GM12878 (cell line): ENCODE measurements at regions not wholly inside any gene's neighbourhood (a gene's known extent, or its start where the extent isn't known, plus 50 kb on each side); places are given as distances from the start of the nearest gene placed in this dataset.

Experiments used
- ATAC-seq: fragments of 200-7000 bp; cut with Tn5 transposase; 3 replicates; pipeline ENCODE4 v1.9.1; 2020; ENCODE audit warnings: mild to moderate bottlenecking, moderate library complexity
- BruUV-seq: library from RNA; stranded (reverse); fragments of 400-500 nt; replicated peaks from 2 replicates; lab custom pipeline; 2021; lab: Mats Ljungman, UMichigan
- CTCF ChIA-PET: fragments of 300-600 bp; sonication (Branson Sonifier 250); formaldehyde crosslinking; extraction: SDS; loops from one replicate; lab custom pipeline; 2021; ENCODE audit warnings: inconsistent platforms; lab: Yijun Ruan, JAX
- POLR2A ChIA-PET: fragments of 350-600 bp; formaldehyde crosslinking; extraction: SDS; loops from one replicate; lab custom pipeline; 2021; ENCODE audit warnings: inconsistent platforms; lab: Charles Lee
- RAD21 ChIA-PET: fragments of 300-600 bp; sonication (Branson Sonifier 250); formaldehyde crosslinking; loops from one replicate; lab custom pipeline; 2023; ENCODE audit warnings: antibody characterized with exemption; ENCODE audit not compliant: unreplicated experiment; lab: Charles Lee
- SMC1A ChIA-PET: fragments of 300-600 bp; sonication (Branson Sonifier 250); formaldehyde crosslinking; loops from one replicate; lab custom pipeline; 2023; ENCODE audit not compliant: unreplicated experiment, uncharacterized antibody; lab: Charles Lee
- DNase-seq: peaks from one replicate; pipeline ENCODE4 v3.0.0-alpha.2; 2011; ENCODE audit warnings: low read depth, low spot score
- FAIRE-seq: peaks from 3 replicates; lab custom pipeline; 2011; peaks lifted over from hg19 to GRCh38; lab: Jason Lieb, UNC
- H2AFZ ChIP-seq: 2 replicates; pipeline ENCODE4 v1.6.0; 2011; ENCODE audit warnings: low read depth, low read length, control low read depth; ENCODE audit not compliant: control insufficient read depth
- H3K27ac ChIP-seq: 2 replicates; pipeline ENCODE4 v1.5.1; 2011; ENCODE audit warnings: control low read depth; ENCODE audit not compliant: control insufficient read depth, insufficient read depth
- H3K27me3 ChIP-seq, 2 experiments: replicated peaks in 1 of 2; 2 replicates each; pipeline versions ENCODE4 v1.6.0 to v1.6.1; 2011; ENCODE audit warnings: low read length in 1 of 2; ENCODE audit not compliant: control insufficient read depth in 2 of 2, insufficient read depth in 2 of 2
- H3K36me3 ChIP-seq, 2 experiments: 2 replicates each; pipeline ENCODE4 v1.5.1; 2011; ENCODE audit warnings: low read length in 1 of 2; ENCODE audit not compliant: control insufficient read depth in 2 of 2, insufficient read depth in 2 of 2
- H3K4me1 ChIP-seq: 2 replicates; pipeline ENCODE4 v1.6.1; 2011; ENCODE audit warnings: mild to moderate bottlenecking, low read length, moderate library complexity, mixed read lengths; ENCODE audit not compliant: control insufficient read depth, insufficient read depth
- H3K4me2 ChIP-seq: 2 replicates; pipeline ENCODE4 v1.6.0; 2011; ENCODE audit warnings: control low read depth; ENCODE audit not compliant: control insufficient read depth, insufficient read depth
- H3K4me3 ChIP-seq: fragments of 200-600 bp; sonication (generic); 2 replicates; pipeline ENCODE4 v1.5.1; 2016
- H3K79me2 ChIP-seq: 2 replicates; pipeline ENCODE4 v1.6.0; 2011; ENCODE audit warnings: low read length; ENCODE audit not compliant: control insufficient read depth, insufficient read depth
- H3K9ac ChIP-seq: 2 replicates; pipeline ENCODE4 v1.8.0; 2011; ENCODE audit warnings: low read length, control low read depth, mixed read lengths; ENCODE audit not compliant: control insufficient read depth, insufficient read depth
- H3K9me3 ChIP-seq: replicated peaks from 3 replicates; pipeline ENCODE4 v1.5.1; 2011; ENCODE audit warnings: mild to moderate bottlenecking, low read length; ENCODE audit not compliant: control insufficient read depth, insufficient read depth
- H4K20me1 ChIP-seq: 2 replicates; pipeline ENCODE4 v1.6.0; 2011; ENCODE audit not compliant: control insufficient read depth, insufficient read depth
- HDAC2 ChIP-seq: fragments of 200-600 bp; sonication (generic); IDR thresholded peaks from 2 replicates; pipeline ENCODE4 v1.6.1; 2017
- HDGF ChIP-seq: fragments of 450-650 bp; IDR thresholded peaks from 2 replicates; pipeline ENCODE4 v1.6.1; 2016; ENCODE audit warnings: antibody characterized with exemption
- KAT2A ChIP-seq: conservative IDR thresholded peaks from 2 replicates; pipeline ENCODE4 v1.6.1; 2011; ENCODE audit warnings: low read depth, low read length; ENCODE audit not compliant: control insufficient read depth
- SKIL ChIP-seq: fragments of 450-650 bp; IDR thresholded peaks from 2 replicates; pipeline ENCODE4 v1.6.1; 2017; ENCODE audit warnings: mild to moderate bottlenecking, low read depth, inconsistent platforms; ENCODE audit not compliant: poor library complexity, severe bottlenecking
- SREBF1 ChIP-seq: IDR thresholded peaks from 2 replicates; pipeline ENCODE4 v1.6.1; 2012; ENCODE audit warnings: mild to moderate bottlenecking, low read length
- STAT3 ChIP-seq: IDR thresholded peaks from 2 replicates; pipeline ENCODE4 v1.6.1; 2011; ENCODE audit warnings: low read depth, low read length, improper control_type of control experiment
- ZNF384 ChIP-seq: IDR thresholded peaks from 2 replicates; pipeline ENCODE4 v1.6.1; 2012; ENCODE audit warnings: low read depth, mild to moderate bottlenecking, low read length, improper control_type of control experiment, borderline replicate concordance
- WGBS: methylation state at CpG from one replicate; pipeline ENCODE4 v1.1.6; 2016; ENCODE audit warnings: low lambda C conversion rate; ENCODE audit not compliant: insufficient replicate concordance, insufficient coverage; ENCODE audit errors: missing lambda C conversion rate; 5-methylcytosine and 5-hydroxymethylcytosine counted together
- in situ Hi-C: fragments of 300-500 bp; cut with MboI; formaldehyde crosslinking; loops from 9 replicates; pipeline ENCODE4 v1.14.3; 2018; ENCODE audit warnings: mixed read lengths
- intact Hi-C: fragments of 100-400 bp; cut with micrococcal nuclease; formaldehyde crosslinking; loops from one replicate; pipeline ENCODE4 v1.14.2; 2022; ENCODE audit not compliant: unreplicated experiment
- TF ChIP-seq, protein P1 (sequence below): fragments of 450-650 bp; IDR thresholded peaks from 2 replicates; pipeline ENCODE4 v1.6.1; 2018; ENCODE audit warnings: borderline replicate concordance, mild to moderate bottlenecking; ENCODE audit not compliant: partially characterized antibody

GRCh38 chr21:35201288-35201687, 152.2 kb upstream of the RUNX1 start:
- FAIRE-seq (no peak), DNase-seq (no peak), ATAC-seq (no peak)
- TF ChIP-seq HDAC2 (no peak), ZNF384 (no peak), STAT3 (no peak), SKIL (no peak), KAT2A (no peak), HDGF (no peak), SREBF1 (no peak)
- TF ChIP-seq, protein P1, sequence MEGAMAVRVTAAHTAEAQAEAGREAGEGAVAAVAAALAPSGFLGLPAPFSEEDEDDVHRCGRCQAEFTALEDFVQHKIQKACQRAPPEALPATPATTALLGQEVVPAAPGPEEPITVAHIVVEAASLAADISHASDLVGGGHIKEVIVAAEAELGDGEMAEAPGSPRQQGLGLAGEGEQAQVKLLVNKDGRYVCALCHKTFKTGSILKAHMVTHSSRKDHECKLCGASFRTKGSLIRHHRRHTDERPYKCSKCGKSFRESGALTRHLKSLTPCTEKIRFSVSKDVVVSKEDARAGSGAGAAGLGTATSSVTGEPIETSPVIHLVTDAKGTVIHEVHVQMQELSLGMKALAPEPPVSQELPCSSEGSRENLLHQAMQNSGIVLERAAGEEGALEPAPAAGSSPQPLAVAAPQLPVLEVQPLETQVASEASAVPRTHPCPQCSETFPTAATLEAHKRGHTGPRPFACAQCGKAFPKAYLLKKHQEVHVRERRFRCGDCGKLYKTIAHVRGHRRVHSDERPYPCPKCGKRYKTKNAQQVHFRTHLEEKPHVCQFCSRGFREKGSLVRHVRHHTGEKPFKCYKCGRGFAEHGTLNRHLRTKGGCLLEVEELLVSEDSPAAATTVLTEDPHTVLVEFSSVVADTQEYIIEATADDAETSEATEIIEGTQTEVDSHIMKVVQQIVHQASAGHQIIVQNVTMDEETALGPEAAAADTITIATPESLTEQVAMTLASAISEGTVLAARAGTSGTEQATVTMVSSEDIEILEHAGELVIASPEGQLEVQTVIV, result no peak
- H3K4me3 ChIP-seq, result no peak overlapping the region
- in situ Hi-C loops, result no loop called here
- POLR2A ChIA-PET, result no interaction called here
- no peak overlapping the region for H3K4me2 ChIP-seq
- no peak overlapping the region for H3K9ac ChIP-seq
- H3K36me3 ChIP-seq, result no peaks in the 10 kb centered on the region
- intact Hi-C loops, result no loop called here
- SMC1A ChIA-PET, result interaction anchor here (1.0 kb wide), 1 partner anchor 180 kb away, joined by 3 read pairs; no protein-coding TSS in a partner anchor
- H3K27me3 ChIP-seq, result no peaks in the 10 kb centered on the region
- peaks cover 17% of the 10 kb centered on the region for H3K4me1 ChIP-seq
- no peaks in the 10 kb centered on the region for H4K20me1 ChIP-seq
- no peaks in the 10 kb centered on the region for H3K79me2 ChIP-seq
- no peaks in the 10 kb centered on the region; the same call in 2 of the 3 replicates for H3K9me3 ChIP-seq
- RAD21 ChIA-PET, result no interaction called here
- H3K27ac ChIP-seq, result no peak overlapping the region
- no peak overlapping the region for H2AFZ ChIP-seq
- BruUV-seq, result no TSS peak
- CTCF ChIA-PET, result no interaction called here
- WGBS, result 25% methylated on average over 2 of the region's 2 CpGs
